Stromal cell of bone marrow (primary cell): ENCODE measurements at regions not wholly inside any gene's neighbourhood (a gene's known extent, or its start where the extent isn't known, plus 50 kb on each side); places are given as distances from the start of the nearest gene placed in this dataset.
A peak's percentile ranks its signal among the peaks of the same experiment; 100 is the strongest.
"Not testable (repeated sequence)": the region's sequence is repeated elsewhere in the genome, so short reads cannot be mapped to it uniquely, and the experiment has no call there.

ENCODE experiments used
- DNase-seq: peaks from one replicate; pipeline ENCODE4 v3.0.0-alpha.2; 2012; ENCODE audit warnings: low read depth

DNA sequence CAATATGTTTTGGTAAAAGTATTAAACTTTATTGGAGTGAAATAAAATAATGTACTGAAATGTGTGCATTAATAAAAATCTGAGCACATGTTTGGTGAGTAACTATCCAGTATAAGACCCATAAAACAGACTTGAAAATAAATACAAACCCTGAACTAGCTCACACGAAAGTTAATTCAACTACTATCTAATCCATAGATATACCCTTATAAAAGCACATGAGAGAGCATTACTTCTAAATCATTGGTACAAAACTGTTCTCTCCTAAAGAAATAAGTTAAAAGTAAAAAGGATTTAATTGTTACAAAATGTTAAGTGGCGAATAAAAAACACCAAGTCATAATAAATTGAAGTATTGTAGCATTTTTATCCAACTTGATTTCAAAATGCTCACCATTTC, 295.6 kb downstream of the PTPRC start:
- DNase-seq, result no peak

DNA sequence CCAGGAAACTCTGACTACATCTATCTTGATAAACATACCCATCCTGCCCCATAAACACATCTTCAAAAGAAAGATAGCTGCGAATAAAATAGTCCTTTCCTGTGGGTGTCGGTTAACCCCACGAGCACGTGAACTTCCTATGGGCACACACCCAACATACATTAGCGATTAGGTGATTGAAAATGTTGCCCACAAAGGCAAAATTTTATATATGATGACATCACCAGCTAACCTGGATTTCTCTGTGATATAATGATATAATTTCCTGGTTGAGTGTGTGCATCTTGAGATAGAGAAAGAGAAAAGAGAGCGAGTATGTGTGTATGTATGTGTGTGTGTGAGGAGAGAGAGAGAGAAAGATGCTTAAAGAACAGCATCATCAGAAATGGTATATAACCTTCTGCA, 296.1 kb downstream of the PTPRC start:
- DNase-seq, result no peak

DNA sequence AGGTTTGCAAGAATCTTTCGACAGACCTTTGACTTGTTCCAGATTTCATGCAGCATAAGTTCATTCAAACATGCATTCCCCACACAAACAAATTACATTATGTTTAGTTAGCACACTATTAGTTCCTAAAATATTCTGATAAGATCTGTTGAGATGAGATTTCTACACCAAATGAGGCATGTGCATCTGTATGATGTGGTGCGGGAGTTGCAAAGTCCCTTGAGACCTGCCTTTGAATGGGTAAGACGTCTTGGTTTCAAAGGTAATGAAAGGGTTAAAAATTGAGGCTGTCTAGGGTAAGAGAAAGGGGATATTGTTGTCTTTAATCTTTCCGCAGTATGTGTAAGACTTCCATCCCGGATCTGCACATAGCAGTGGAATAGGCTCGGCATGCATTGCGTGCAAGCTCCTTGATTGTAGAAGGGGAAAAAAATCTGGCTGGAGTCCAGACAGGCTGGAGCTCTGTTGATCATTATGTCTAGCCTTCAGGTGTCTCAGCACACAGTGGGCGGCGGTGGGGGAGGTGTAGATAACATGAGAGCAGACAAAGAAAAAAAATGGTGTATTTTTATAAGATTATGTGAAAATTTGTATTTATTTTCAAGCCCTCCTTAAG, 296.6 kb downstream of the PTPRC start:
- DNase-seq, result peak; percentile 78

DNA sequence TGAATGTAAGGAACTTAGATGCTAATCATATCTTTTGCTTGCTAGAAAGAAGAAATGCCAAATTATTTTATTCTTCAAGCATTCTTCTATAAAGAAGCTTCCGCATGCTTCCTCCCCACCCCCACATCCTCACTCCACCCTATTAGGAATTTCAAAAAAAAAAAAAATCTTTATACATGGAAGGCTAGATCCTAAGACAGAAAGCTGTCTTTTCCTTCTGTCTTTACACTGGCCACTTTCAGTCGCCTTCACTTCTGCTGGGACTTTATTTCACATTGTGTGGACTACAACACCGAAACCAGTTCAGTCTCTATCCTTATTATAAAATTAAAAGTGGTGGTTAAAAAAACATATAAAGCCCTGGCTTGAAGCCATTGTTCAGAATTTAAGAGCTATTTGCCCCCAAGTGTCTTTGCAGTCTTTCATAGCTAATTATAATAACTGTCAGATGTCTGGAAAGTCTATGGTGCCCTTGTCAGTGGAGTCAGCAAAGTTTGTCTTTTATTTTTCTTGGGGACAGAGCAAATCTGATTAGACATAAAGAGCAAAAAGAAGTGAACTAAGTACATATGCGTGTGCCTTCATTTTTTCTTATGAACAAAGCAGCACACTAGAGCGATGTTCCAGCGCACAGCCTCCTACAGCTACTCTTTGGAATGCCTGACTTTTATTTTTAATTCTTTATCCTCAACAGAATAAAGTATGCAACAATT, 297.7 kb downstream of the PTPRC start:
- DNase-seq, result no peak

DNA sequence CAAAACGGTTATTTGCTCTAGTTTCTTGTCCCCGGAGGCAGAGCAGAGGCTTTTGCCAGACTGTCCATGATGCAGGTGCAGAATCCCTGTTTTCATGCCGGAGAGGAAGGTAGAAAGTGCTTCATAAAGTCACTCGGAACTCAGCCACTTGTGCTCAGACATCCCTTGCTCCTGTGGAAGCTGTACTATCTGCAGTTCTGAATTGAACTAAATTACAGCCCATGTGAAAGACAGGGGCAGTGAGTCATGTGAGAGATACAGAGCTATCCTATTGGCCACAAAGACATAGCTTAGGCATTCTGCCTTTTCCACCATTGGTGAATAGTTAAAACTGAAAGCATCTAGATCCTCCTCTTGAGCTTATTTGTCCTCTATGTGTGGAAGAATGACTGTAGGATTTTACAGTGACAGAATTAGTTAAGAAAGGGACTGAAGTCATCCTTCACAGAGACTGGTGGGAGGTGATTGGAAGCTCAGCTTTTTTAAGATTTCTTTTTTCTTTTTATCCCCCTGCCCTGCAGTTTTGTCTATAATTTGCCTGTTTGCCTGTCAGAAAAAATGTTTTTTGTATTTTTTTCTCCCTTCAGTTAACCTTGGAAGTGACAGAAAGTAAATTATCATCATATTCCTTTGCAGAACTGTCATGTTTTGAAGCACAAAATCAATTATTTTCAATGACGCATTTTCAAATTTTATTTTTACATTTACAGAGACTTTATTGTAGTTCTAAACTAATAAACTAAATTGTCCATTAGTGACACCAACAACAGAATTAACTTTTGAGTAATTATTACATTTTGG, 298.6 kb downstream of the PTPRC start:
- peak; percentile 90 for DNase-seq

DNA sequence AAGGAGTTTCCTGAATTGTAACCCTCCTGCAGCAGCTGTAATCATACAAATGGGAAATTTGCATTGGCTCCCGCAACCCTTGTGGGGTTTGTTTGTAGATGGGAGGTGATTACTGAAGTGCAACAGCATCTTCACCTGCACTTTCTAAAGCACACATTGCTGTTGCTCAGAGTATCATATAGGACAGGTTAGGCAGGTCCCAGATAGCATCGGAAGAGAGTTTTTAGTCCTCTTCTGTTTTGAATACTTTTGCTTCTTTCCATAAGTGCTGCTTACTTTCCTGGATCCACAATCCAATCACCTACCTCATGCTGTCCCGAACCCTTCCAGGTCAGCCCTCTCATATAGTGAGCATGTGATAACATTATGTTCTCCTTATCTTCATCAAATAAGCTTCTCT, 300.4 kb downstream of the PTPRC start:
- no peak for DNase-seq

DNA sequence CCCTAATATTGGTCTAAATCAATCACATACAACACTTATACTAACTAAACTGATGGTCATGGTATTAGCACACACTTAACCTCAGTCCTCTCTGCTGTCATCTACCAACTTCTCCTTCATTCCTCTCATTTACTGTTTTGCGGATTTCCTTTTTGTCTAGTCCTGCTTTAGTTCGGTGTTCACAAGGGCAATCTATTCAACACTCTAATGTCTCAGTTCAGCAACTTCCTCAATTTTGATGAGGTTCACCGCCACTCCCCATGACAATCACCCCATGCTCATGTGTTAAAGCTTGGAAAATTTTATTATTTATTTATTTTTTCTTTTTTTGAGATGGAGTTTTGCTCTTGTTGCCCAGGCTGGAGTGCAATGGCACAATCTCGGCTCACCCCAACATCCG, 301.1 kb downstream of the PTPRC start:
- no peak for DNase-seq

DNA sequence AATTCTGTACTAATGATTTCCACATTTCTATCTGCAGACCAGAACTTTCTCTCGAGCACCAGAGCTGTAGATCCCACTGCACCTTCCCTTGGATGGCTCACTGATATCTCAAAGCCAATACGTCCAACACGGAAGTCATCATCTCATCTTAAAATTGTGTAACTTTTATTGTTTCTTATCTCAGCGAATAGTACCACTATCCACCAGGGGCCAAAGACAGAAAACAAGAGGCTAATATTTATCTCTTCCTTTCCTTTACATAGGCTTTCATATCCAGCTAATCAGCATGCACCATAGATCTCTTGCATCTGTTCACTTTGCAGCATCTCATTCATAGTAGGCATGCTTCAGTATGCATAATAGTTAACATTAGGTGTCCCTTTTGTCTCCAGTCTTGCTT, 303.6 kb downstream of the PTPRC start:
- no peak for DNase-seq

DNA sequence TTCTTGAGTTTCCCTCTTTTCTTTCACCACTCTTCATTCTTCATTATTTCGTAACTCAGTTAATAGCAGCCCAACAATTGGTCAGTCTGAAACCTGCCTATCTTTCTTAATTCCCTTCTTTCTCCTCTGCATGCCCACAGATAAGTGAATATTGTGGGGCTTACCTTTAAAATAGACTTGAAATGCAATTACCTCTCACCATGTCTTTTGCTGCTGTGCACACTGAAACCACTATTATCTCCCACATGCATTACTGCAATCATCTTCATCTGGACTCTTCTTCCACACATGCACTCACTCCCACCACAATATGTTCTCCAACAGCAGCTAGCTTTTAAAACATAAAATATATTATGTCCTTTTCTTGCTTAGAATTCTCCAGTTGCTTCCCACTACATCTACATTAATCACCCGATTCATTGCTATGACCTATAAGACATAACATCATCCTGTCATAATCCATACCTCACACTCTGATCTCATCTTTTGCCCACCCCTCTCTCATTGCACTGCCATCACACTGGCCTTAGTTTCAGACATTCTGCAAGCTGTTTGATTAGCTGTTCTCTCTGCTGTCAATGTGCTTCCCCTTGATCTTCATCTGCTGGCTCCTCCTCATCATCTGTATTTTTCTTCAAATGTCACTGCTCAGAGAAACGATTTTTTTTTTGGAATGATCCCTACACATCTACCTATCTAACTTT, 304.8 kb downstream of the PTPRC start:
- no peak for DNase-seq

DNA sequence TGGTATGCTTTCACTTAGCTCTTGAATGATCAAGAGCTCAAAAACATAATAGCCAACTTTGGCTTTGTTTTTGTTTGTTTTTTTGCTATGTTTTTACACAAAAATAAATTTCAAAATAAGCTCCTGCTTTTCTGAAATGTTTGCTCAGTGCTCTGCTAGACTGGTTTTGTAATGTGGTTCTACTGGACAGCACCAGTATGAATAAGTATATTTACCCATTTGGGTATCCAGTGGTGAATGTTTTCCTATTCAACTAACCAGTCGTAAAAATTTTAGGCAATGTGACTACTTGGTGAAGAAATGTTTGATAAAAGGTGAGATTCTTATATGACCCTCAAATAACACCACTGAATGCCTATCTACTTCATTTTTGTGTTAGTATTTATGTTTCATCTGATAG, 308.6 kb downstream of the PTPRC start:
- no peak for DNase-seq

DNA sequence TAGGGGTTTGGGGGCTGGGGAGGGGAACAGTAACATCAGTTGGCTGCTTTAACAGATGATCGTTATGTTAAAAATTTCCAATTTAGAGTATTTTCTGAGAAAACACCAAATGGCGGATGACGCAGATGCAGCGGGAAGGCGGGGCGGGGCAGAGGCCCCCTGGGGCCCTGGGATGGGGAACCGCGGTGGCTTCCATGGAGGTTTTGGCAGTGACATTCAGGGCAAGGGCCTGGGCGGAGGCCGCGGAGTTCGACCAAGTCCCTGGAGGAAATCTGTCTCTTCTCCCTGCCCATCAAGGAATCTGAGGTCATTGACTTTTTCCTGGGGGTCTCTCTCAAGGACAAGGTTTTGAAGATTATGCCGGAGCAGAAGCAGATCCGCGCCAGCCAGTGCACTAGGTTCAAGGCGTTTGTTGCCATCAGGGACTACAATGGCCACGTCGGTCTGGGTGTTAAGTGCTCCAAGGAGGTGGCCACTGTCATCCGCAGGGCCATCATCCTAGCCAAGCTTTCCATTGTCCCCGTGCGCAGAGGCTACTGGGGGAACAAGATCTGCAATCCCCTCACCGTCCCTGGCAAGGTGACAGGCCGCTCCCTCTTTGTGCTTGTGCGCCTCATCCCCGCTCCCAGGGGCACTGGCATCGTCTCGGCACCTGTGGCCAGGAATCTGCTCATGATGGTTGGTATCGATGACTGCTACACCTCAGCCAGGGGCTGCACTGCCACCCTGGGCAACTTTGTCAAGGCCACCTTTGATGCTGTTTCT, 310.2 kb downstream of the PTPRC start:
- DNase-seq, result no peak

DNA sequence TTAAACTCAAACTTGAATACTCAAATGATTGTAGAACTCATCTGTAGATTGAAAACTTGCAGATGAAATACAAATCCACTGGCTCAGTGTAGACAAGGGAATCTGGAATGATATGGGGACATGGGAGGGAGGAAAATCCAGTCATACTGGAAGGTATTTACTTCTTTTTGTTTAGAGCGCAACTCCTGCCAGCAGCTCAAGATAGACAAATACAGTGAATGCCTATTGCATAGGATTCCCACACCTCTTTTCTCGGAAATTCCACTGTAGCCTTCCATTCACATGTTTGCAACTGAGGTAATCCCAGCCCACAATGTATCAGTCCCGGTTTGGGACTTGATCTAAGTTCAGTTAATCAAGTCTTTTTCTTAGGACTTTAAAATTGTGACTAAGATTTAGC, 311.2 kb downstream of the PTPRC start:
- no peak for DNase-seq

DNA sequence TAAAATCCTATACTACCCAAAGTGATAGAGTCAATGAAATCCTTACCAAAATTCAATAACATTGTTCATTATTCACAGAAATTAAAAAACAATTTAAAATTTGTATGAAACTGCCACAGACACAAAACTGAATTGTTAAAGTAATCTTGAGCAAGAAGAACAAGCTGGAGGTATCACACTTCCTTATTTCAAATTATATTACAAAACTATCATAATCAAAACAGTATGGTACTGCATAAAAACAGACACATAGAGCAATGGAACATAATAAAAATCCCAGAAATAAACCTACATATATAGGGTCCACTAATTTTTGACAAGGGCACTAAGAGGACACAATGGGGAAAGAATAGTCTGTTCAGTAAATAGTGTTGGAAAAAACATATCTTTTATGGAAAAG, 316.2 kb downstream of the PTPRC start:
- no peak for DNase-seq

DNA sequence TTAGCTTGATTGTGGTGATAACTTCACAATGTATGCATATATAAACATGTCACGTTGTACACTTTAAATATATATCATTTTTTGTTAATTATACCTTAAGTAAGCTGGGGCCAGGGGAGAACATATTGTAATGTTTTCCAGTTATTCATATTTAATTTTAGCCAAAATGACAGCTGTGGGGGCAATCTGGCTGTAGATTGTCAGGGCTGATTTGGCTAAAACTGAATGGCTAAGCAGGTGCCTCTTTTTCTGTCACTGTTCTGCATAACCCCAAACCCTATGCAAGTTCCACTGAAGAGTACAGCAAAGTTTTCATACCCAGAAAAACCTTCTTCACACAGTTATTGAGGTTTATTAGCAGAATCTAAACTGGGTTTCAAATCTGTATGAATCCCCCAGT, 318.2 kb downstream of the PTPRC start:
- no peak for DNase-seq

DNA sequence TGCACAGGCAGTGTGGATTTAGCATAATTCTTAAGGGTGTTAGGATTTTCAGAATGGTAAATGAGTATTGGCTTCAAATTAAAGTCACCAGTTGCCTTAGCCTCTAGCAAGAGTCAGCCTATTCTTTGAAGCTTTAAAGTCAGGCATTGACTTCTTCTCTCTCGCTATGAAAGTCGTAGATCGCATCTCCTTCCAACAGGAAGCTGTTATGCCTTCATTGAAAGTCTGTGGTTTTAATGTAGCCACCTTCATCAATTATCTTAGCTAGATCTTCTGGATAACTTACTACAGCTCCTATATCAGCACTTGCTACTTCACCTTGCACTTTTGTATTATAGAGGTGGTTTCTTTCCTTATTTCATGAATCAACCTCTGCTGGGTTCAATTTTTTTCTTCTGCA, 320.2 kb downstream of the PTPRC start:
- no peak for DNase-seq

DNA sequence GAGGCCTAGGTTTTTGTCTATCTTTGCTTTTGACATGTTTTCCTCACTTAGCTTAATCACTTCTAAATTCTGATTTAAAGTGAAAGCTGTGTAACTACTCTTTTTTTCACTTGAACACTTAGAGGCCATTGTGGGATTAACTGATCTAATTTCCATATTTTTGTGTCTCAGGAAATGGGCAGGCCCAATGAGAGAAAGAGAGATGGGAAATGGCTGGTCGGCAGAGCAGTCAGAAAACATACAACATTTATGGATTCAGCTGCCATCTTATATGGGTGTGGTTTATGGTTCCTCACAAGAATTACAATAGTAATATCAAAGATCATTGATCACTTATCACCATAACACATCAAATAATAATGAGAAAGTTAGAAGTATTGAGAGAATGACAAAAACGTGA, 320.8 kb downstream of the PTPRC start:
- no peak for DNase-seq

DNA sequence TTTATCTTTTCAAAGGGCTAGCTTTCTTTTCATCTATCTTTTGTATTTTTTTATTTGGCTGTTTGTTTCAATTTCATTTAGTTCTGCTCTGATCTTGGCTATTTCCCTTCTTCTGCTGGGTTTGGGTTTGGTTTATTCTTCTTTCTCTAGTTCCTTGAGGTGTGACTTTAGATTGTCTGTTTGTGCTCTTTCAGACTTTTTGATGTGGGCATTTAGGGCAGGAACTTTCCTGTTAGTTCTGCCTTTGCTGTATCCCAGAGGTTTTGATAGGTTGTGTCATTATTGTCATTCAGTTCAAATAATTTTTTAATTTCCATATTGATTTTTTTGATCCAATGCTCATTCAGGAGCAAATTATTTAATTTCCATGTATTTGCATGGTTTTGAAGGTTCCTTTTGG, 325.0 kb downstream of the PTPRC start:
- not testable (repeated sequence) for DNase-seq

DNA sequence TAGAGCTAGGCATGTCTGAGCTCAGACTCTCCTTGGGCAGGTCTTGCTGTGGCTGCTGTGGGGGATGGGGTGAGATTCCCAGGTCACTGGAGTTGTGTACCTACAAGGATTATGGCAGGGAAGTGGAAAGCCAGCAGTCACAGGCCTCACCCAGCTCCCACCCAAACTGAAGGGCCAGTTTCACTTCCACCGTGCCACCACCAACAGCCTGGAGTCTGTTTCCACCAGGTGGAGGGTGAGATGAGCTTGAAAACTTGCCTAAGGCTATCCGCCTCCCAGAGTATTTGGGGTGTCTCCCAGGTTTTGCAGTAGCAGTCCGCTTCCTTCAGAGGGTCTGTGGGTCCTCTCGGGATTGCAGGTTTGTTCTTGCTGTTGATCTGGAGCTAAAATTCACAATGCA, 327.7 kb downstream of the PTPRC start:
- DNase-seq, result no peak

DNA sequence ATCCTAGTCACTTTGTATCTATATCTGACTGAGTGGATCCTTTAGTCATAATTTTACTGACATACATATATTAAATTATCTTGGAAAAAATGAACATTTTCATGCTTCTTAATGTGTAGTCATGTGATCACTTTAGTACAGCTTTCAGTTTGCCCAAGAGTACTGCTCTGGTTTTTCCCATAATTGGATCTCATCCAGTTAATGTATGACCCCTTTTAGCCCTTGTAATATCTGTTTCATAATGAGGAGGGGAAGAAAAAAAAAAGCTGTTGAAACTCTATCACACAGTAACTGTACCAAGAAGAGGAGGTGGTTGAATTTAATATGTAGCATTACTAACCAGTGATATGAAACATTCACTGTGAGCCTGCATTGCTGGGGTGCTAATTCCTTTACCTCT, 328.7 kb downstream of the PTPRC start:
- DNase-seq, result no peak

DNA sequence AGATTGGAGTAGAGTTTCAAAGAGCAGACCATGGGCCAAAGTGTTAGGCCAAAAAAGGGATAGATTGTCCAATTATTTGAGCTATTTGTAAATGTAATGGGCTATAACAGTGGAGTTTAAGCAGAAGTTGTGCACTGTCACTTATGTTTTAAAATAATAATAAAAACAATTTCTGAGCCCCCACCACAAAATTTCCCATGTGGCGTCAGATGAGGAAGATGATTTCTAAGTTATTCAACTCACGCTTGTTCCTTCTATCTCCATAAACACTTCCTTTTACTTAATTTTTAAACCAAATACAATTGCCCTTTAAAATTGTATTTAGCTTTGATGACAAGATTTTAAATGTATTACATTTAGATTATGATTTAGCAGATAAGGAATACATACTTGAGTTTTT, 330.0 kb downstream of the PTPRC start:
- no peak for DNase-seq

DNA sequence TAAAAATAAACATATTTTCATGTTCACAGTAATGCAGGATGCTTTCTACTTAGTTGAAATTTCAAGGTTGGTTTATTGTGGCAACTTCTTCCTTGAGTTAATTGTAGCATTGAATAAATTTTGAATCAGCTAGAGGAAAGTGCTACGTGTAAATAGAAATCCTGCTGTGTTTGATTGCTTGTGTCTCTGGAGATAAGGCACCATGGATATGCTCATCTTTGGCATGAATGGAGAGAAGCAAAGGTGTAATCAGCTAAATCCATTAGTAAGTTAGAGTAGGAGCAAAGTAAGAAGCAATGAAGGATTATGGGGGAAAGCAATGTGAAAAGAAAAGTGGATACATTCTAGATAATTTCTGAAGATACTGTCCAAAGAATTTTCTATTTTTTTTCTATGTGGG, 331.1 kb downstream of the PTPRC start:
- no peak for DNase-seq

DNA sequence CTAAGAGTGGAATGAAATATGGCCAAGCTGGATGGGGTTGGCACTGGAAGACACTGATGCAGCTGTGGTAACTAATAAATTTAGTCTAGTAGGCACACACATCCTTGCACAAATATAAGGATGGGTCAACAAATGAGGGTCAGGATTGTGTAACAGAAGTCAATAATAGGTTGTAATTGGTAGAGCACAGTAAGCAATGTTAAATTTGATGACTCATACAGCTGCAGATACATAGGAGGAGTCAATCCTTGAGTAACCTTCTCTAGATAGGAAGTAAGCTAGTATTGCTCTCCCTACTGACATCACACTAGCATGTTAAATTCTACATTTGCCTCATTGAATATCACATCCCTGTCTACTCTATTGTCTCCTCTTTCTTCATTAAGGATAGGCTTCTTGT, 332.1 kb downstream of the PTPRC start:
- peak; percentile 2 for DNase-seq
